NCI-H1105 (cell line): ENCODE measurements at regions not wholly inside any gene's neighbourhood (a gene's known extent, or its start where the extent isn't known, plus 50 kb on each side); places are given as distances from the start of the nearest gene placed in this dataset.
"Not testable (repeated sequence)": the region's sequence is repeated elsewhere in the genome, so short reads cannot be mapped to it uniquely, and the experiment has no call there.

Experiments used
- DNase-seq: peaks from one replicate; lab custom pipeline; 2025; lab: John Stamatoyannopoulos, UW

GRCh38 chr1:74818241-74818640 is 85.3 kb downstream of the TYW3 start:
- DNase-seq: no peak

DNA sequence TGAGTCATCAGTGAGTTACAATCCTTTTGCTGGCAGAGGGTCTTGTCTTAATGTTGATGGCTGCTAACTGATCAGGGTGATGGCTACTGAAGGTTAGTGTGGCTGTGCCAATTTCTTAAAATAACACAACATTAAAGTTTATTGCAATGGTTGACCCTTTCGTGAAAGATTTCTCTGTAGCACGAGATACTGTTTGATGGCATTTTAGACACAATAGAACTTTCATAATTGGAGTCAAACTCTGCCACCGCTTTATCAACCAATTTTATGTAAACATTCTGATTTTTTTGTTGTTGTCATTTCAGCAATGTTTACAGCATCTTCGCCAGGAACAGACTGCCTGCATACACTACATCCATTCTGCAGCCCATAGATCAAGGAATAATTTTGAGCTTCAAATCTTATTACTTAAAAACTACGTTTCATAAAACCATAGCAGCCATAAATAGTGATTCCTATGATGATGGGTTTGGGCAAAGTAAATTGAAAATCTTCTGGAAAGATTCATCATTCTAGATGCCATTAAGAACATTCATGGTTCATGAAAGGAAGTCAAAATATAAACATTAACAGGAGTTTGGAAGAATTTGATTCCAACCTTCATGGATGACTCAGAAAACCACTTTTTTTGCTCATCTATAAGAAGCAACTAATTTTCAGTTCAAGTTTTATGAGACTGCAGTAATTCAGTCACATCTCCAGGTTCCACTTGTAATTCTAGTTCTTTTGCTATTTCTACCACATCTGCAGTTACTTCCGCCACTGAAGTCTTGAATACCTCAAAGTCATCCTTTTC is 85.9 kb downstream of the TYW3 start:
- DNase-seq: no peak

DNA sequence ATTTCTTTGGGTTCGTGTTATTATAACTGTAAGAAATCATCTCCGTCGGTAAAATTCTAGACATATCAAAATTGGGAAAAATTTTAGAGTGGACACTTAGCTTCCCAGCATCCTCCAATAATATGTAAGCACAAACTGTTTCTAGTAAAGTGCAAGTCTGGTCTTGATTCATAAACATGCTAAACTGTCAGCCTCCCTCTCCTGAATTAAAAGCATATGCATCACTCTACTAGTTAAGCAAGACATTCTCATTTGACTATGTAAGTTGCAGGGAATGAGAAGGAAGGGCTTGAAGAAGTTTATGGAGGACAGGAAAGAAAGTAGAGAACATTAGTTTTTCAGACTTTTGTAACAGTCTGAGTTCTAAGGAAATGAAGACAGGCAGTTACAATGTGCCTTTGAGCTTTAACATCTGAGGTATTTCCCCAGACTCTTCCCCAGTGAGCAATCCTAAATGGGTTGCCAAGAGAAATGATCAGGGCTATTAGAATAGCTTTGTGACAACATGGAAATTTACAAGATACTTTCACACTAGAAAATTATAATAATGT is 90.0 kb downstream of the TYW3 start:
- DNase-seq: no peak

GRCh38 chr1:74824497-74825107 is 91.7 kb downstream of the TYW3 start:
- DNase-seq: no peak

GRCh38 chr1:74830766-74831165 is 97.8 kb downstream of the TYW3 start:
- DNase-seq: no peak

GRCh38 chr1:74834261-74834660 is 101.3 kb downstream of the TYW3 start:
- DNase-seq: no peak

GRCh38 chr1:74835051-74835450 is 102.1 kb downstream of the TYW3 start:
- no peak for DNase-seq

DNA sequence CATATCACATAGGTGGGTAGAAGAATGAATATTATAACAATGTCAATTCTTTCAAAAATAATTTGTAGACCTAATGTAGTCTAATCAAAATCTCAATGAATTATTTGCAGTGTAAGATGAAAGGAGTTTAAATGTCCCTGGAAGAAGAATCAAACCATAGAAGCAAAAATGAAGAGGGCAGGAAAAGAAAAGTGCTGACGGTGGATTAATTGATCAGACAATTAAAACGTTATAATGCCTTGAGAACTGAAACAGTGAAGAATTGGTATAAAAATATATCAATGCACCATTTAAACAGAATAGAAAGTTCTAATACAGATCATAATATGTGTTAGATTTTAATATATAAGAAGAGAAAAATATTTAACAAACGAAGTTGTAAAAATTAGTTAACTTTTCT is 109.8 kb downstream of the TYW3 start:
- DNase-seq: no peak

DNA sequence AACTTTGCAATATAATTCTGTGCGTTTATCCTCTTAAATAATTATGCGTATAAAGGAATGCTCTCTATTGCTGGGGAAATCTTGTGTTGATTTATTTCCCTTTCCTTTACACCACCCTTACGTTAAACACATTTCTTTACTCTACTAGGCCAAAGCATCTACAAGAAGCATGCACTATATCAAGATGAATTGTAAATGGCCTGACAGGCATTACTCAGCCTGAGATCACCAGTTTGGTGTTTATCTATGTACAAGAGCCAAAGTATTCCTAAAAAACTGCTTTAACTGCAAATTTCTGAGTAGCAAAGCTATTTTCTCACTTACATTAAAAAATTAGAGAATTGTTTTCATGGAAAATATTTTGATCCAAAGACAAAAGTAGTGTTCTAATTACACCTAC is 114.8 kb downstream of the TYW3 start:
- no peak for DNase-seq

DNA sequence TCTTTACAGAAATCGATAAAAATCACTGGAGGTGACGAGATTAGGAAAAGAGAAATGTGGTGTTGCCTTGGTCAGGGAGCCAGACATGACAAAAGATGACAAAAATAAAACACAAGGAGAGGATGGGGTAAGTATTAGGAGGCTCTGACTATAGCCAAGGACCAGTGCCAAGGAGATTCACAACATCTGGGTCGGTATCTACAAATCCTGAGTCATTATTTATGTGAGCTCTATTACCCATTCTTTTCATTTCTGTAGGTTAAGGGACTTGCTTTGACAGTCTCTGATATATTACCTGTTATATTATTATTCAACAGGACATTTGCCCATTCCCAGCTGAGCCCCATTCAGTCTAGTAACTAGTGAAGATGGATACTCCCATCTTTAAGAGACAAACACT is 120.8 kb downstream of the TYW3 start:
- no peak for DNase-seq

- DNase-seq: no peak
These were observed 123.2 kb downstream of the TYW3 start for GRCh38 chr1:74856174-74856573.

DNA sequence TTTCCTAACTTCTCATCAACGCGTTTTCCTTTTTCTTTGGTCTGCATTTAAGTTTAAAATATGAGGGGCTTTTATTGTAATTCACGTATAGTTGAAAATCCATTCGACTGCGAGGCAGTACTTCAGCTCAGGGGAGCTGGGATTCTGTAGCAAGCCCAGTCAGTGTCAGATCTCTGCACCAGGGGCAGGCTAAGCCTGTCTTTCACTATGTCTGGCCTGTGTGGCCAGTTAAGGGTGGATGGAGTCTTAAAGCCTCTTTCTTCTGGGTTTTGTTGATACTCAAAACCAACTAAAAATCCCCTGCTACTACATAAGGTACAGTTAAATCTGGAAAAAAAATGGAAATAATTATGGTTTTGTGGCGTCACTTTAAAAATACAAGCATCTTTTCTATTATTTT is 124.7 kb downstream of the TYW3 start:
- DNase-seq: no peak

DNA sequence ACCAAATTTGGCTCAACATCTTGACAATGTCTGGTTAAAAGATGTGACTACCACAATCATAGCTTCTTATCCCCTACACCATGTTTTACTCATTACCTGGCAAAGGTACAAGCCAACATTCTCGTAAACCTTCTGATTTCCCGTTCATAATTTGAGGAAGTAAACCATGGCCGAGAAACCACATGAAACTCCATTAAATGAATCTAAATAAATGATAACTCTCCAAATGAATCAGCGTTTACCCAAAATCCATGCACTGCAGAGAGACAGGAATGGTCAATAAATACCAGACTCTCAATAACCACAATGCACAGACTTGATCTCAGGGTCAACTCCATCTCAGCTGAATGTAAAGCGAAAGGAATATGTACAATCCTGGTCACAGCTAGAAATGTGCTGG is 125.2 kb downstream of the TYW3 start:
- DNase-seq: no peak

DNA sequence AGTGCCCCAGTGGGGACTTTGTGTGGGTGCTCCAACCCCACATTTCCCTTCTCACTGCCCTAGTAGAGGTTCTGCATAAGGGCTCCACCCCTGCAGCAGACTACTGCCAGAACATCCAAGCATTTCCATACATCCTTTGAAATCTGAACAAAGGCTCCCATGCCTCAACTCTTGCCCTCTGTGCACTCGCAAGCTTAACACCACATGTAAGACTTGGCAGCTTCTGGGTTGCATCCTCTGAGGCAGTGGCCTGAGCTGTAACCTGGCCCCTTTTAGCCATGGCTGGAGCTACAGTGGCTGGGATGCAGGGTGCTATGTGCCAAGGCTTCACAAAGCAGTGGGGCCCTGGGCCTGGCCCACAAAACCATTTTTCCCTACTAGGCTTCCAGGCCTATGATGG is 128.9 kb downstream of the TYW3 start:
- DNase-seq: no peak

GRCh38 chr1:74869702-74870101 is 136.8 kb downstream of the TYW3 start:
- DNase-seq: no peak

DNA sequence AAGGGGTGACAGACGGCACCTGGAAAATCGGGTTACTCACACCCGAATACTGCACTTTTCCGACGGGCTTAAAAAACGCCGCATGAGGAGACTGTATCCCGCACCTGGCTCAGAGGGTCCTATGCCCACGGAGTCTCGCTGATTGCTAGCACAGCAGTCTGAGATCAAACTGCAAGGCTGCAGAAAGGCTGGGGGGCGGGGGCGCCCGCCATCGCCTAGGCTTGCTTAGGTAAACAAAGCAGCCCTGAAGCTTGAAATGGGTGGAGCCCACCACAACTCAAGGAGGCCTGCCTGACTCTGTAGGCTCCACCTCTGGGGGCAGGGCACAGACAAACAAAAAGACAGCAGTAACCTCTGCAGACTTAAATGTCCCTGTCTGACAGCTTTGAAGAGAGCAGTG is 144.4 kb downstream of the TYW3 start:
- not testable (repeated sequence) for DNase-seq

DNA sequence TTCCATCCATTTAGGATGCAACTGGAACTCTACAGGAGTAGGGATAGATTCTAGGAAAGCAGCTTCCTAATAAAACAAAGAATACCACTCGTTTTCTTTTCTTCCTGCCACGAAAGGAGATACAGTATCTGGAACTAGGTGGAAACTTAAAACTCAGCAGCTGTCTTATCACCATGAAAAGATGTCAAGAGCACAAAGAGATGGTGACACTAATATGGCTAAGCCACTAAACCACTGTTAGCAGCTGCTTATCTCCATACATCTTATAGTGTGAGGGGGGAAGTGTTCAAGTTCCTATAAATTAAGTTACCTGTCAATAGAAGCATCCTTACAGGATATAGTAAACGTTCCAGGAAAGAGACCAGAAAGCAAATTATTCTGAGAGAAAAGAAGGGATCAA is 162.5 kb downstream of the TYW3 start:
- no peak for DNase-seq

GRCh38 chr1:74908131-74908530 is 175.2 kb downstream of the TYW3 start:
- DNase-seq: no peak

DNA sequence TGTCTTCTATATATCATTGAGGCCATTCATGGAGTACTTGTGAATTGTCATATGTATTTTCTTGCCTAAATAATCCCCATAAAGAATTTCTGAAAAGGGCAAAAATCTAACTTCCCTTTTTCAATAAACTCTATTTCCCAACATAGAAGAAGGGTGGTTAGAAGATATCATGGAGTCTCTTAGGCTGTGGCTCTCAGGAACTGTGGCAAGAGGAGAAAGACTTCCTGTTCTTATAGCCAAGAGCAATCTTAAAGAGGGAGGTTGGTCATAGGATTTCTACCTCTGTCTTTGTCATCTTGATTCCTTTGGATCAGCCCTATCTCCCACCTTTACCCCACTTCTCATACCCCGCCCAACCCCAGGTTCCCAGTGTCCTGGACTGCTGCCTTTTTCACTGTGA is 175.8 kb downstream of the TYW3 start:
- no peak for DNase-seq

DNA sequence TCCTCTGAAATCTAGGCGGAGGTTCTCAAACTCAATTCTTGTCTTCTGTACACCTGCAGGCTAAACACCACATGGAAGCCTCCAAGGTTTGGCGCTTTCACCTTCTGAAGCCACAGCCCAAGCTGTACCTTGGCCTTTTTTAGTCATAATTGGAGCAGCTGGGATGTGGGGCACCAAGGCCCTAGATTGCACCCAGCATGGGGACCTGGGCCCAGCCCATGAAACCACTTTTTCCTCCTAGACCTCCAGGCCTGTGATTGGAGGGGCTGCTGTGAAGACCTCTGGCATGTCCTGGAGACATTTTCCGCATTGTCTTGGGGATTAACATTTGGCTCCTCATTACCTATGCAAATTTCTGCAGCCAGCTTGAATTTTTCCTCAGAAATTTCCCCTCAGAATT is 181.0 kb downstream of the TYW3 start:
- DNase-seq: no peak

GRCh38 chr1:74933500-74933899 is 200.5 kb downstream of the TYW3 start:
- DNase-seq: no peak

GRCh38 chr1:74935446-74935845 is 198.7 kb upstream of the LHX8 start:
- no peak for DNase-seq

GRCh38 chr1:74937176-74937575 is 197.0 kb upstream of the LHX8 start:
- DNase-seq: peak; percentile 79

GRCh38 chr1:74943046-74943445 is 191.1 kb upstream of the LHX8 start:
- DNase-seq: no peak
